ENCODE measurements at regions not wholly inside any gene's neighbourhood (a gene's known extent, or its start where the extent isn't known, plus 50 kb on each side); places are given as distances from the start of the nearest gene placed in this dataset.

DNA sequence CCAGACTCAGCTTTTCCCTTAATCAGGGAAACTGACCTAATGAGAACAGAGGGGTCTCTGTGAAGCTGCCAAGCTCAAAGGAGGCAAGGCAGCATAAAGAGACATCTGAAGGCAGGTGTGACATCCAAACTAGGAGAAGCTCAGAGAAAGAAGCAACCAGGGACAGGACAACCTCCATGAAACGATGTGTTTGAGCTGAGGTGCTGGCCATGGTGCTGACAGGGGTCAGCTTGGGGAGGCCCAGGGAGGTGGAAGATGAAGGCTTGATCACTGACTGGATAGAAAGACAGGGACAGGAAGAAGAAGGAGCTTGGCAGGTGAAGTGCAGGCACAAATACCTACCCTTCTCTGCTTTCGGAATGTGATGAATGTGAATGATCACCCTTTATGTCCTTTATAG is 179.5 kb upstream of the NSMCE3 start:
- no peak overlapping the region for H2AFZ ChIP-seq (ENCODE audit: low read depth, low read length)
- H3K27me3 ChIP-seq (ENCODE audit: insufficient read depth, low read length, poor library complexity), result no peaks in the 10 kb centered on the region
- H3K9ac ChIP-seq (ENCODE audit: low read depth, low read length), result no peak overlapping the region
- no peaks in the 10 kb centered on the region for H3K9me3 ChIP-seq (ENCODE audit: insufficient read depth, low read length, severe bottlenecking)
- ATAC-seq (ENCODE audit: insufficient read depth, low read depth) (no peak), DNase-seq (peak; percentile 25)
- no peaks in the 10 kb centered on the region for H3K4me1 ChIP-seq (ENCODE audit: insufficient read depth, low read length)
- H4K20me1 ChIP-seq (ENCODE audit: insufficient read depth, low read length), result no peaks in the 10 kb centered on the region
- no peaks in the 10 kb centered on the region for H3K36me3 ChIP-seq (ENCODE audit: insufficient read depth, low read length)
- H3K27ac ChIP-seq (ENCODE audit: low read length), result no peak overlapping the region
- H3K4me3 ChIP-seq (ENCODE audit: low read depth in 1 of 2, low read length in 2 of 2), result no peak overlapping the region
- TF ChIP-seq, protein P1, sequence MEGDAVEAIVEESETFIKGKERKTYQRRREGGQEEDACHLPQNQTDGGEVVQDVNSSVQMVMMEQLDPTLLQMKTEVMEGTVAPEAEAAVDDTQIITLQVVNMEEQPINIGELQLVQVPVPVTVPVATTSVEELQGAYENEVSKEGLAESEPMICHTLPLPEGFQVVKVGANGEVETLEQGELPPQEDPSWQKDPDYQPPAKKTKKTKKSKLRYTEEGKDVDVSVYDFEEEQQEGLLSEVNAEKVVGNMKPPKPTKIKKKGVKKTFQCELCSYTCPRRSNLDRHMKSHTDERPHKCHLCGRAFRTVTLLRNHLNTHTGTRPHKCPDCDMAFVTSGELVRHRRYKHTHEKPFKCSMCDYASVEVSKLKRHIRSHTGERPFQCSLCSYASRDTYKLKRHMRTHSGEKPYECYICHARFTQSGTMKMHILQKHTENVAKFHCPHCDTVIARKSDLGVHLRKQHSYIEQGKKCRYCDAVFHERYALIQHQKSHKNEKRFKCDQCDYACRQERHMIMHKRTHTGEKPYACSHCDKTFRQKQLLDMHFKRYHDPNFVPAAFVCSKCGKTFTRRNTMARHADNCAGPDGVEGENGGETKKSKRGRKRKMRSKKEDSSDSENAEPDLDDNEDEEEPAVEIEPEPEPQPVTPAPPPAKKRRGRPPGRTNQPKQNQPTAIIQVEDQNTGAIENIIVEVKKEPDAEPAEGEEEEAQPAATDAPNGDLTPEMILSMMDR (IDR thresholded peaks at IDR 0.05; ENCODE audit: borderline replicate concordance, extremely low read depth, low read length, poor library complexity, severe bottlenecking), result no peak
- TF ChIP-seq EZH2 (IDR thresholded peaks at IDR 0.05; ENCODE audit: borderline replicate concordance, low read depth, low read length, severe bottlenecking), result no peak
- H3K4me2 ChIP-seq (ENCODE audit: insufficient read depth, low read length), result no peak overlapping the region
- no peaks in the 10 kb centered on the region for H3K79me2 ChIP-seq (ENCODE audit: insufficient read depth, low read length)

DNA sequence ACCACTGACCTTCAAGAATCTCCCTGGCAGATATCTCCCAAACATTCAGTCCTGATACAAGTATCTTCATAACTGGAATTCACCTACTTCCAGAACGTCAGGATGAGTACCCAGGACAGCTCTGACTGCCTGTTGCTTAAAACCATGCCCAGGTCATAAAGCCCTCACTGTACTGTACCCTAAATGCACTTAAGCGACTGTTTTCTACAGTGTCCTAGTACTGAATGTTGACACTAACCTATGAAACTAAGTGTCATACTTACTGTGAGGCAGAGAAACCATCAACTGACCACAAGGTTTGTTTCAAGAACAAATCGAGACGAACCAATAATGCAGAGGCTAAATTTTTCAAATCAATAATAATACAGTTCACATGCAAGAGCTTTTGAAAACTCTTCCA is 178.7 kb upstream of the NSMCE3 start:
- Histone ChIP-seq H4K20me1 (ENCODE audit: insufficient read depth, low read length) (no peaks in the 10 kb centered on the region), H3K9ac (ENCODE audit: low read depth, low read length) (no peak overlapping the region), H3K4me3 (ENCODE audit: low read depth in 1 of 2, low read length in 2 of 2) (no peak overlapping the region), H2AFZ (ENCODE audit: low read depth, low read length) (no peak overlapping the region), H3K4me2 (ENCODE audit: insufficient read depth, low read length) (no peak overlapping the region), H3K36me3 (ENCODE audit: insufficient read depth, low read length) (no peaks in the 10 kb centered on the region), H3K9me3 (ENCODE audit: insufficient read depth, low read length, severe bottlenecking) (no peaks in the 10 kb centered on the region), H3K27ac (ENCODE audit: low read length) (no peak overlapping the region), H3K27me3 (ENCODE audit: insufficient read depth, low read length, poor library complexity) (no peaks in the 10 kb centered on the region), H3K4me1 (ENCODE audit: insufficient read depth, low read length) (no peaks in the 10 kb centered on the region), H3K79me2 (ENCODE audit: insufficient read depth, low read length) (no peaks in the 10 kb centered on the region)
- TF ChIP-seq, protein P1 (IDR thresholded peaks at IDR 0.05; ENCODE audit: borderline replicate concordance, extremely low read depth, low read length, poor library complexity, severe bottlenecking), result no peak
- no peak for TF ChIP-seq EZH2 (IDR thresholded peaks at IDR 0.05; ENCODE audit: borderline replicate concordance, low read depth, low read length, severe bottlenecking)
- no peak for ATAC-seq (ENCODE audit: insufficient read depth, low read depth)
- no peak for DNase-seq

DNA sequence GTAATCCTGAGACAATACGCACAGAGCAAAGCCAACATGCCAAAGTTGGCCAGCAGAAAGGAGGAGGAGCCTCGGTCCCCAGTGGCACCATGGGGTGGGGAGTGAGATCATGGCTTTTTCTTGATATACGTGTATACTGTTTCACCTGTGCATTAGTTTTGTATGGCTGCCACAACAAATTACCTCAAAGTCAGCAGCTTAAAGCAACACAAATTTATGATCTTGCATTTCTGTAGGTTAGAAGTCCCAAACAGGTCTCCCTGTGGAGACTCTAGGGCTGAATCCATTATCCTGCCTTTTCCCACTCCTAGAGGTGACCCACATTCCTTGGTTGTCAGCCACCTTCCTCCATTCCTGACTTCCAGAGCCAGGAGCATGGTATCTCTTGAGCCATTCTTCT is 176.9 kb upstream of the NSMCE3 start:
- H3K36me3 ChIP-seq (ENCODE audit: insufficient read depth, low read length), result no peaks in the 10 kb centered on the region
- no peaks in the 10 kb centered on the region for H4K20me1 ChIP-seq (ENCODE audit: insufficient read depth, low read length)
- no peak overlapping the region for H3K27ac ChIP-seq (ENCODE audit: low read length)
- no peaks in the 10 kb centered on the region for H3K9me3 ChIP-seq (ENCODE audit: insufficient read depth, low read length, severe bottlenecking)
- ATAC-seq (ENCODE audit: insufficient read depth, low read depth), result no peak
- no peak overlapping the region for H3K4me2 ChIP-seq (ENCODE audit: insufficient read depth, low read length)
- no peaks in the 10 kb centered on the region for H3K27me3 ChIP-seq (ENCODE audit: insufficient read depth, low read length, poor library complexity)
- no peaks in the 10 kb centered on the region for H3K79me2 ChIP-seq (ENCODE audit: insufficient read depth, low read length)
- H2AFZ ChIP-seq (ENCODE audit: low read depth, low read length), result no peak overlapping the region
- no peak overlapping the region for H3K4me3 ChIP-seq (ENCODE audit: low read depth in 1 of 2, low read length in 2 of 2)
- H3K4me1 ChIP-seq (ENCODE audit: insufficient read depth, low read length), result no peaks in the 10 kb centered on the region
- DNase-seq, result no peak
- H3K9ac ChIP-seq (ENCODE audit: low read depth, low read length), result no peak overlapping the region
- TF ChIP-seq EZH2 (IDR thresholded peaks at IDR 0.05; ENCODE audit: borderline replicate concordance, low read depth, low read length, severe bottlenecking), result no peak
- TF ChIP-seq, protein P1 (IDR thresholded peaks at IDR 0.05; ENCODE audit: borderline replicate concordance, extremely low read depth, low read length, poor library complexity, severe bottlenecking), result no peak

DNA sequence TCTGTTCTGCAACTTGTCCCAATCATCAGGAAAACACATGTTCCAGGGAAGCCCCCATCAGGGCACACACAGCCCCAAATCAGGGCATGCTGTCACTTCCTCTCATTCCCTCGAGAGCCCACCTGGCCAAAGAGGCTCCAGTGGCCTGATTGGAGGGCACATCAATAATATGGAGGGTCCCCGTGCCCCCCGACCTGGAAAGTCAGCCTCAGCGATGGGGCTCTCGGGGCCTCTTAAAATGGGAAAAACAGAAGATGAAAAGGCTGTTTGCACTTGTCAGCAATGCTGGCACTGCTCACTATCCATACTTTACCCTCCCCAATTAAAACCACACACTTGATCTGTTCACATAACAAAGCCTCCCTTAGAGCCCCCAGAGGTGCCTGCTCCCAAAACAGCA is 172.9 kb upstream of the NSMCE3 start:
- ATAC-seq (ENCODE audit: insufficient read depth, low read depth) (no peak), DNase-seq (no peak)
- H3K9ac ChIP-seq (ENCODE audit: low read depth, low read length), result no peak overlapping the region
- H3K9me3 ChIP-seq (ENCODE audit: insufficient read depth, low read length, severe bottlenecking), result no peaks in the 10 kb centered on the region
- H2AFZ ChIP-seq (ENCODE audit: low read depth, low read length), result no peak overlapping the region
- H3K79me2 ChIP-seq (ENCODE audit: insufficient read depth, low read length), result no peaks in the 10 kb centered on the region
- H3K4me3 ChIP-seq (ENCODE audit: low read depth in 1 of 2, low read length in 2 of 2), result no peak overlapping the region
- H3K36me3 ChIP-seq (ENCODE audit: insufficient read depth, low read length), result no peaks in the 10 kb centered on the region
- no peak overlapping the region for H3K27ac ChIP-seq (ENCODE audit: low read length)
- H3K4me2 ChIP-seq (ENCODE audit: insufficient read depth, low read length), result no peak overlapping the region
- no peaks in the 10 kb centered on the region for H3K4me1 ChIP-seq (ENCODE audit: insufficient read depth, low read length)
- H4K20me1 ChIP-seq (ENCODE audit: insufficient read depth, low read length), result no peaks in the 10 kb centered on the region
- H3K27me3 ChIP-seq (ENCODE audit: insufficient read depth, low read length, poor library complexity), result no peaks in the 10 kb centered on the region
- TF ChIP-seq, protein P1 (IDR thresholded peaks at IDR 0.05; ENCODE audit: borderline replicate concordance, extremely low read depth, low read length, poor library complexity, severe bottlenecking), result no peak
- no peak for TF ChIP-seq EZH2 (IDR thresholded peaks at IDR 0.05; ENCODE audit: borderline replicate concordance, low read depth, low read length, severe bottlenecking)
